ENCODE measurements at regions not wholly inside any gene's neighbourhood (a gene's known extent, or its start where the extent isn't known, plus 50 kb on each side); places are given as distances from the start of the nearest gene placed in this dataset.
"Not testable (repeated sequence)": the region's sequence is repeated elsewhere in the genome, so short reads cannot be mapped to it uniquely, and the experiment has no call there.

- no peak for TF ChIP-seq POLR2A (IDR thresholded peaks at IDR 0.05; ENCODE audit: low read depth, low read length)
- FAIRE-seq: no peak
- no peak for DNase-seq (ENCODE audit: insufficient read length, low spot score)
Observed at GRCh38 chr1:29417971-29418370, 181.6 kb downstream of the PTPRU start.

- FAIRE-seq (no peak), DNase-seq (ENCODE audit: insufficient read length, low spot score) (no peak)
- TF ChIP-seq POLR2A (IDR thresholded peaks at IDR 0.05; ENCODE audit: low read depth, low read length): no peak
Observed at GRCh38 chr1:29417147-29417858, 181.0 kb downstream of the PTPRU start.

GRCh38 chr1:29416267-29417146 lies 180.2 kb downstream of the PTPRU start:
- TF ChIP-seq POLR2A (IDR thresholded peaks at IDR 0.05; ENCODE audit: low read depth, low read length): no peak
- FAIRE-seq (no peak), DNase-seq (ENCODE audit: insufficient read length, low spot score) (no peak)

GRCh38 chr1:29415861-29416260 lies 179.5 kb downstream of the PTPRU start:
- DNase-seq (ENCODE audit: insufficient read length, low spot score): no peak
- no peak for FAIRE-seq
- TF ChIP-seq POLR2A (IDR thresholded peaks at IDR 0.05; ENCODE audit: low read depth, low read length): no peak

- TF ChIP-seq POLR2A (IDR thresholded peaks at IDR 0.05; ENCODE audit: low read depth, low read length): no peak
- DNase-seq (ENCODE audit: insufficient read length, low spot score): no peak
- FAIRE-seq: no peak
Observed at GRCh38 chr1:29415156-29415830, 179.0 kb downstream of the PTPRU start.

- no peak for TF ChIP-seq POLR2A (IDR thresholded peaks at IDR 0.05; ENCODE audit: low read depth, low read length)
- FAIRE-seq (no peak), DNase-seq (ENCODE audit: insufficient read length, low spot score) (no peak)
Observed at GRCh38 chr1:29414086-29414485, 177.8 kb downstream of the PTPRU start.

- TF ChIP-seq POLR2A (IDR thresholded peaks at IDR 0.05; ENCODE audit: low read depth, low read length): no peak
- DNase-seq (ENCODE audit: insufficient read length, low spot score) (no peak), FAIRE-seq (no peak)
Observed at GRCh38 chr1:29413661-29414060, 177.3 kb downstream of the PTPRU start.

GRCh38 chr1:29412591-29412990 lies 176.3 kb downstream of the PTPRU start:
- no peak for FAIRE-seq
- no peak for TF ChIP-seq POLR2A (IDR thresholded peaks at IDR 0.05; ENCODE audit: low read depth, low read length)
- no peak for DNase-seq (ENCODE audit: insufficient read length, low spot score)

GRCh38 chr1:29410476-29410875 lies 174.2 kb downstream of the PTPRU start:
- DNase-seq (ENCODE audit: insufficient read length, low spot score): no peak
- TF ChIP-seq POLR2A (IDR thresholded peaks at IDR 0.05; ENCODE audit: low read depth, low read length): no peak
- no peak for FAIRE-seq

- no peak for FAIRE-seq
- no peak for TF ChIP-seq POLR2A (IDR thresholded peaks at IDR 0.05; ENCODE audit: low read depth, low read length)
- DNase-seq (ENCODE audit: insufficient read length, low spot score): no peak
Observed at GRCh38 chr1:29409616-29410015, 173.3 kb downstream of the PTPRU start.

- FAIRE-seq (no peak), DNase-seq (ENCODE audit: insufficient read length, low spot score) (no peak)
- TF ChIP-seq POLR2A (IDR thresholded peaks at IDR 0.05; ENCODE audit: low read depth, low read length): no peak
Observed at GRCh38 chr1:29408831-29409605, 172.7 kb downstream of the PTPRU start.

- FAIRE-seq (no peak), DNase-seq (ENCODE audit: insufficient read length, low spot score) (no peak)
- TF ChIP-seq POLR2A (IDR thresholded peaks at IDR 0.05; ENCODE audit: low read depth, low read length): no peak
Observed at GRCh38 chr1:29406814-29407213, 170.5 kb downstream of the PTPRU start.

- FAIRE-seq; DNase-seq (ENCODE audit: insufficient read length, low spot score): not testable (repeated sequence)
Observed at GRCh38 chr1:29400203-29400602, 163.9 kb downstream of the PTPRU start.

- DNase-seq (ENCODE audit: insufficient read length, low spot score): no peak
- no peak for FAIRE-seq
- no peak for TF ChIP-seq POLR2A (IDR thresholded peaks at IDR 0.05; ENCODE audit: low read depth, low read length)
Observed at GRCh38 chr1:29399465-29399864, 163.1 kb downstream of the PTPRU start.

All from H54 (cell line).